T-cell (primary cell): ENCODE measurements at regions not wholly inside any gene's neighbourhood (a gene's known extent, or its start where the extent isn't known, plus 50 kb on each side); places are given as distances from the start of the nearest gene placed in this dataset.

Experiments
- ATAC-seq, 4 experiments: fragments of 200-7000 bp in 3 of 4; fragments of 150-1000 bp in 1 of 4; cut with Tn5 transposase; replicated peaks in 1 of 4; 1 replicate in 3 of 4; 2 replicates in 1 of 4; pipeline ENCODE4 v1.10.0; 2021; ENCODE audit warnings: moderate library complexity in 3 of 4, mild to moderate bottlenecking in 2 of 4, moderate number of reproducible peaks in 1 of 4
- CTCF ChIA-PET, 2 donors: fragments of 300-600 bp; sonication (Branson Sonifier 250); formaldehyde crosslinking; loops; one replicate each; lab custom pipeline; 2022; ENCODE audit warnings: antibody characterized with exemption in 2 of 2; lab: Charles Lee
- POLR2A ChIA-PET, 2 donors: fragments of 300-600 bp; sonication (Branson Sonifier 250); formaldehyde crosslinking; loops; one replicate each; lab custom pipeline; 2022; ENCODE audit warnings: antibody characterized with exemption in 2 of 2; lab: Charles Lee
- DNase-seq, 35 experiments: peaks; one replicate each; pipeline versions ENCODE4 v3.0.0 to v3.0.0-alpha.2; 2013 to 2023
- H3K27ac ChIP-seq: one replicate; pipeline ENCODE4 v1.5.1; 2013; ENCODE audit warnings: low read length
- H3K27me3 ChIP-seq, 2 experiments: replicated peaks in 1 of 2; 1 replicate in 1 of 2; 2 replicates in 1 of 2; pipeline versions ENCODE4 v1.6.1 to v1.7.0; 2013; ENCODE audit warnings: low read length in 1 of 2, mixed read lengths in 1 of 2; ENCODE audit not compliant: control insufficient read depth in 2 of 2, insufficient read depth in 2 of 2; ENCODE audit errors: extremely low read depth in 1 of 2
- H3K36me3 ChIP-seq, 2 donors: 1 replicate in 1 of 2; 2 replicates in 1 of 2; pipeline versions ENCODE4 v1.6.1 to v1.7.0; 2013; ENCODE audit warnings: low read length in 1 of 2; ENCODE audit not compliant: control insufficient read depth in 2 of 2, insufficient read depth in 1 of 2; ENCODE audit errors: extremely low read depth in 1 of 2
- H3K4me1 ChIP-seq, 2 experiments: 1 replicate in 1 of 2; 2 replicates in 1 of 2; pipeline versions ENCODE4 v1.6.1 to v1.7.0; 2013; ENCODE audit warnings: low read length in 2 of 2, mixed read lengths in 1 of 2; ENCODE audit not compliant: insufficient read depth in 2 of 2, control insufficient read depth in 1 of 2; ENCODE audit errors: extremely low read depth in 1 of 2
- H3K4me3 ChIP-seq, 2 donors: 1 replicate in 1 of 2; 2 replicates in 1 of 2; pipeline versions ENCODE4 v1.5.1 to v1.7.0; 2013; ENCODE audit warnings: mild to moderate bottlenecking in 2 of 2, low read length in 1 of 2, moderate library complexity in 1 of 2; ENCODE audit not compliant: control insufficient read depth in 1 of 2; ENCODE audit errors: extremely low read depth in 1 of 2
- H3K9me3 ChIP-seq: 2 replicates; pipeline ENCODE4 v1.7.0; 2013
- H3K27ac Mint-ChIP-seq, 2 donors: one replicate each; pipeline ENCODE4 v1.8.0; 2020 to 2021; ENCODE audit warnings: mild to moderate bottlenecking in 2 of 2, mixed read lengths in 2 of 2
- H3K27me3 Mint-ChIP-seq, 2 donors: one replicate each; pipeline ENCODE4 v1.8.0; 2021 to 2022; ENCODE audit warnings: mixed read lengths in 2 of 2
- H3K36me3 Mint-ChIP-seq: one replicate; pipeline ENCODE4 v1.8.0; 2021; ENCODE audit warnings: mixed read lengths
- H3K4me1 Mint-ChIP-seq, 3 donors: one replicate each; pipeline ENCODE4 v1.8.0; 2020 to 2022; ENCODE audit warnings: mixed read lengths in 3 of 3, mild to moderate bottlenecking in 1 of 3
- H3K4me3 Mint-ChIP-seq, 3 donors: one replicate each; pipeline ENCODE4 v1.8.0; 2020 to 2022; ENCODE audit warnings: mild to moderate bottlenecking in 3 of 3, mixed read lengths in 3 of 3, moderate library complexity in 3 of 3
- H3K9me3 Mint-ChIP-seq, 3 donors: one replicate each; pipeline ENCODE4 v1.8.0; 2020 to 2022; ENCODE audit warnings: mixed read lengths in 3 of 3
- WGBS: methylation state at CpG from one replicate; pipeline ENCODE4 v1.1.5; 2013; ENCODE audit warnings: missing lambda C conversion rate; ENCODE audit not compliant: insufficient coverage; 5-methylcytosine and 5-hydroxymethylcytosine counted together

DNA sequence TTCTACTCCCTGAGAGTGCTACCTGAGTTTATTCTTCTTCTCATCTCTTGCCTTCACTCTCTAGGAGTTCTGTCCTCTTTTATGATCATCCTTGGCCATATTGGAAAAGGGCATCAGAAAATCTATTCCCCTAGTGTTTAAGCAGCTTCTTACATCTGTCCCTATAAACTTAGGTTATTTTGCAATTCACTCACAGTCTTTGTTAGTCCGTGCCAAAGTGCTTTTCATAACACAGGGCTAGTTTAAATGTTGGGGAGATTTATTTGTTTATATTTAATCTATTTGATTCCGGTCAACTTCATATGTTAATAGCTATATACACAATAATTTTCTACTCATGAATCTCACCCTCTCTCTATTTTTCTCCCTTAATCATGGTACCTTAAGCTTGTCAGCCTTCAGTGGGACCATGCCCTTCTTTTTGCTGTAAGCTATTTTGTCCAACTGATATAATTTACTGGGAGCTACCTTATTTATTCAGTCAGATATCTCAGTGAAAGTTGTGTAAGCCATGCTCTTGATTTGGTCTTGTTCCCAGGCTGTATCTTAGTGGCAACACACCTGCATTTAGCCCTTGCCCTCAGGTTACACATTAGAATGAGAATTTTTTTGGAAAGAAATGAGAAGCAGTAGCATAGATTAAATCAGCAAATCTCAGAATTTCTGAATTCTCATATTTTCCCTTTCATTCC is 106.3 kb upstream of the SMYD2 start:
- no CpG with 5 or more reads among the region's 2 CpGs for WGBS
- Mint-ChIP-seq H3K9me3 (no peaks in the 10 kb centered on the region), H3K4me3 (no peak overlapping the region), H3K36me3 (no peaks in the 10 kb centered on the region), H3K27me3 (peaks cover 14 to 36% of the 10 kb centered on the region in 2 donors), H3K4me1 (no peaks in the 10 kb centered on the region), H3K27ac (no peak overlapping the region)
- ChIA-PET POLR2A (no interaction called here), CTCF (no interaction called here)
- Histone ChIP-seq H3K27ac (no peak overlapping the region), H3K36me3 (no peaks in the 10 kb centered on the region), H3K4me1 (no peaks in the 10 kb centered on the region), H3K4me3 (no peak overlapping the region), H3K27me3 (peaks cover 2 to 5% of the 10 kb centered on the region in 2 experiments), H3K9me3 (no peaks in the 10 kb centered on the region)
- DNase-seq = no peak
- no peak for ATAC-seq

DNA sequence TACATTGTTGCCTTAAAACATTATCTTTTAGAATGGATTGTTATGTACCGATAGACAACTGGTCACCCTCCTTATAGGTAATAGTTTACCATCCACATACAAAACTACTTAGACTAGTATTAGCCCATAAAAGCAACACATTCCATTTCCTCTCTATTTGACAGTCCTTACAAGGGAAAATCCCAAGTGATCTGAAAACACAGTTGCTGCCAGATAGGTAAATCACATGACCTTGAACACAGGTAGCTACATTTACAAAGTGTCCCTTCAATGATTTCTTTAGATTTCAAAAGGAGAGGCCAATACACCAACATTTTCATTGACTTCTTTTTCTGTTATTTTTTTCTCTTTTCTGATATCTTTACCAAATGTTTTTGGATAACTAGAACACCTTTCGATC is 102.9 kb upstream of the SMYD2 start:
- no peak overlapping the region for H3K27ac ChIP-seq
- H3K27ac Mint-ChIP-seq = no peak overlapping the region
- H3K9me3 Mint-ChIP-seq = peaks cover 0 to 12% (median 5%) of the 10 kb centered on the region in 3 donors
- ChIA-PET CTCF (no interaction called here), POLR2A (interaction anchor here in 1 of 2 donors (0.7 kb wide), 1 partner anchor 72 kb away, joined by 3 read pairs; no protein-coding TSS in a partner anchor)
- H3K36me3 ChIP-seq = no peaks in the 10 kb centered on the region
- H3K4me1 ChIP-seq = no peaks in the 10 kb centered on the region
- H3K27me3 ChIP-seq = peaks cover 2 to 3% of the 10 kb centered on the region in 2 experiments
- ATAC-seq (no peak), DNase-seq (no peak)
- H3K9me3 ChIP-seq = no peaks in the 10 kb centered on the region
- no peaks in the 10 kb centered on the region for H3K4me1 Mint-ChIP-seq
- H3K4me3 ChIP-seq = no peak overlapping the region
- H3K36me3 Mint-ChIP-seq = no peaks in the 10 kb centered on the region
- no peak overlapping the region for H3K4me3 Mint-ChIP-seq
- whole genome bisulfite sequencing = no CpG with 5 or more reads among the region's 2 CpGs
- H3K27me3 Mint-ChIP-seq = peaks cover 31 to 61% of the 10 kb centered on the region in 2 donors

DNA sequence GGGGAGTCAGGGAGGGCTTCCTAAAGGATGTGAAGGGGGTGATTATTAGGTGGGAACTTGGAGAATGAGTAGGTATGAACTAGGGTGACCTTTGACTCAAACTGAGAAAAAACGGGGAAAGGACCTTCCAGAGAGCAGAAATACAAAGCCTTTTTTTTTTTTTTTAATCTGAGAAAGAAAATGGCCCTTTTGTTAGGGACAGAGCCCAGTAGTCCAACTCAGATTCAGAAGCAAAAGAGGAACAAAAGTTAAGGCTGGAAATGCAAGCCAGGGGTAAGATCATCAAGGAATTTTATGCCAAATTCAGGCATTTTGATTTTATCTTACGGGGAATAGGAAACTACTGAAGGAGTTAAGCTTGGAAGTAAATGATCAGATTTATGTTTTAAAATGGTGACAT is 96.0 kb upstream of the SMYD2 start:
- no peaks in the 10 kb centered on the region for H3K9me3 ChIP-seq
- POLR2A ChIA-PET = no interaction called here
- H3K27me3 ChIP-seq = peaks cover 16 to 17% of the 10 kb centered on the region in 2 experiments
- Mint-ChIP-seq H3K36me3 (no peaks in the 10 kb centered on the region), H3K27me3 (peaks cover 55 to 63% of the 10 kb centered on the region in 2 donors), H3K4me3 (no peak overlapping the region), H3K9me3 (peaks cover 0 to 14% (median 7%) of the 10 kb centered on the region in 3 donors), H3K27ac (no peak overlapping the region), H3K4me1 (peaks cover 6 to 12% (median 8%) of the 10 kb centered on the region in 3 donors)
- peaks cover 0 to 5% of the 10 kb centered on the region in 2 experiments for H3K4me1 ChIP-seq
- no peak overlapping the region for H3K4me3 ChIP-seq
- DNase-seq (no peak), ATAC-seq (no peak)
- CTCF ChIA-PET = no interaction called here
- no peaks in the 10 kb centered on the region for H3K36me3 ChIP-seq
- H3K27ac ChIP-seq = no peak overlapping the region
- WGBS = 33% methylated on average over 1 of the region's 2 CpGs

DNA sequence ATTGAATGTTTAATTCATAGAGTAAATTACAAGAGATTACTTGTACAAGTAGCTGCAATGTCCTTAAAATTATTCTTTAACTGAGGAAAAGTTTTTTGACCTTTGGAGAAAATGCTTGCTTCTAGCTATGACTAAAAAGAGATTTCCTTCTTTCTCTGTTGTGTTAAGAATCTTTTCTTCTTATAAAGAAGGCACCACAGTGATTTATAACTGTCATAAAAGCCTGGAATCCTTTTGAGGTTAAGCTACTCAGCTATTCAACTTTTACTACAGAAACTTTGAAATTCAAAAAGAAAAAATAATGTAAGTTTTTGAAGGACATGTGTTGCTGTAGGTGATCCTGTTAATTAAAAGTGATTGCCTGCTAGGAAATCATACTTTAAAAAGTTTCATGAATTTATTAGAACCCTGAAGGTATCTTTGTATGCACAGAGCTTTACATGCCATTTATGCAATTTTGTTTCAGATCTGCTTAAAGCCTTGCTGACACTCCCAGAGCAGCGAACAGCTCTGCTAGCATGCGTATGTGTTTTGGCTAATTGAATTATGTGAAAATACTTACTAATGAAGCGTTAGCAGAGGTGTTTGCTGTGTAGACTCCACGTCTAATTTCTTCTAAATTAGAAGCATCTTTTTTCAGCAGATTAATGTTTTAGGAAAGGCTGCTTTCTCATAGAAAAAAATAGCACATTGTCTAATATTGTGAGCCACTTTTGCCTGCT is 94.7 kb upstream of the SMYD2 start:
- Histone ChIP-seq H3K27me3 (peaks cover 16 to 18% of the 10 kb centered on the region in 2 experiments), H3K9me3 (no peaks in the 10 kb centered on the region), H3K27ac (no peak overlapping the region), H3K4me3 (no peak overlapping the region), H3K36me3 (no peaks in the 10 kb centered on the region), H3K4me1 (peaks cover 0 to 5% of the 10 kb centered on the region in 2 experiments)
- Mint-ChIP-seq H3K9me3 (peaks cover 0 to 14% (median 7%) of the 10 kb centered on the region in 3 donors), H3K27ac (no peak overlapping the region), H3K27me3 (peaks cover 55 to 57% of the 10 kb centered on the region in 2 donors), H3K4me1 (peaks cover 6 to 12% (median 8%) of the 10 kb centered on the region in 3 donors), H3K36me3 (no peaks in the 10 kb centered on the region), H3K4me3 (no peak overlapping the region)
- ATAC-seq (no peak), DNase-seq (no peak)
- ChIA-PET POLR2A (no interaction called here), CTCF (no interaction called here)
- WGBS = no CpG with 5 or more reads among the region's 4 CpGs

DNA sequence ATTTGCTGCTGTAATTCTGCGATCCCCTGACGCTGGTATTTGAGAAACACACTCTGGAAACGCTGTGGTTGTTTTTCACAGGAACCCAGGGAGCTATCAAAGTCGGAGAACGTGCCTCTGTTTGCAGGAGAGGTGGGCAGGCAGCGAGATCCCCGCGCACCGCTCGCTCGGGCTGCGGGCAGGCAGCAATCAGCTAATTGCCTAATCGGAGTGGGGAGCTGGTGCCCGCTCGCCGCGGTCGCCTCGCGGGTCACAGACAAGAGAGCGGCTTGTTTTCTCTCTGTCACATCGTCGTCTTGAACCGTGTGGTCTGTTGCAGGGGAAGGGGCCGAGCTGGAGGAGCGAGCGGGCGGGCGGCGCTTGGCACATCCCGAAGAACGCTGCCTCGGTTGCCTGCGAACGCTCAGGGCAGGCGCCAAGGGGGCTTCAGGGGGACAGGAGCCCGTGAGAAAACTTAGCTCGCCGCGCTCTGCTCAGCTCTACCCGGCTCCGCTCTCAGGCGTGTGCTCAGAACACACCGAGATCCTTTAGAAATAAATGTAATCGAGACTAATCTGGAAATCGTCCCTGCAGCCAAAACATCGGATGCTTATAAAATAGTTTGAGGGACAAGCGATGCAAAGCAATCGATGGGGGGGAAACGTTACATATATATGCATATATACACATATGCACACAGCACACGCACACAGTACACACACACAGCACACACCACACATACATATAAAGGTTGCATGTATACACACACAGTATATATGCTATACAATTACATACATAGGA is 93.6 kb upstream of the SMYD2 start:
- peaks cover 6 to 12% (median 8%) of the 10 kb centered on the region in 3 donors for H3K4me1 Mint-ChIP-seq
- WGBS = 7% methylated on average over 42 of the region's 51 CpGs
- no peak overlapping the region for H3K27ac Mint-ChIP-seq
- CTCF ChIA-PET = no interaction called here
- H3K27me3 ChIP-seq = peaks cover 16 to 21% of the 10 kb centered on the region in 2 experiments
- no peak overlapping the region for H3K4me3 ChIP-seq
- peaks cover 49 to 51% of the 10 kb centered on the region in 2 donors for H3K27me3 Mint-ChIP-seq
- H3K4me3 Mint-ChIP-seq = peak overlapping the region in 1 of 3 donors; percentile 58
- DNase-seq = no peak
- no peak overlapping the region for H3K27ac ChIP-seq
- H3K36me3 Mint-ChIP-seq = no peaks in the 10 kb centered on the region
- peaks cover 0 to 5% of the 10 kb centered on the region in 2 experiments for H3K4me1 ChIP-seq
- no peak for ATAC-seq
- peaks cover 0 to 8% (median 7%) of the 10 kb centered on the region in 3 donors for H3K9me3 Mint-ChIP-seq
- POLR2A ChIA-PET = no interaction called here
- no peaks in the 10 kb centered on the region for H3K36me3 ChIP-seq
- H3K9me3 ChIP-seq = no peaks in the 10 kb centered on the region

DNA sequence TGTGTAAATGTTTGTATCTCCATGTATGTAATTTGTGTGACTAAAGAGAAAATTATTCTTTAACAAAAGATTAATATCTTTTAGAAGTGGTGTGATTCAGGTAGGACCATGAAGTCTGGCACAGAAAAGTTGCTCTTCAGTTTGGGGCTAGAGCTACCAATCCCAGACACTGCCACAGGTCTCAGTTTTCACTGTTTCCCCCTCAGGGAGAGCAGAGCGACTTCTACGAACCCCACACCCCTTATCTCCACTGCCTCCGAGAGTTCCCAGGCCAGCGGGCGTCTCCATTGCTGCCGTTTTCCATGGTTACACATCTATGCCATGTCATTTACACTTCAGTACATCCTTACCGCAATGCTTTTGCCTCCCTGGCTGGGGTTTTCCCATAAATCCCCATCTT is 93.0 kb upstream of the SMYD2 start:
- ATAC-seq (no peak), DNase-seq (no peak)
- Histone ChIP-seq H3K4me1 (peaks cover 0 to 5% of the 10 kb centered on the region in 2 experiments), H3K27me3 (peaks cover 16 to 21% of the 10 kb centered on the region in 2 experiments), H3K4me3 (no peak overlapping the region), H3K36me3 (no peaks in the 10 kb centered on the region), H3K9me3 (no peaks in the 10 kb centered on the region), H3K27ac (no peak overlapping the region)
- peaks cover 48 to 50% of the 10 kb centered on the region in 2 donors for H3K27me3 Mint-ChIP-seq
- WGBS = 23% methylated on average over 5 of the region's 7 CpGs
- H3K36me3 Mint-ChIP-seq = no peaks in the 10 kb centered on the region
- peaks cover 6 to 12% (median 8%) of the 10 kb centered on the region in 3 donors for H3K4me1 Mint-ChIP-seq
- ChIA-PET POLR2A (no interaction called here), CTCF (no interaction called here)
- no peak overlapping the region for H3K27ac Mint-ChIP-seq
- peaks cover 0 to 3% (median 3%) of the 10 kb centered on the region in 3 donors for H3K9me3 Mint-ChIP-seq
- no peak overlapping the region for H3K4me3 Mint-ChIP-seq
